HepG2 (cell line): ENCODE measurements at regions not wholly inside any gene's neighbourhood (a gene's known extent, or its start where the extent isn't known, plus 50 kb on each side); places are given as distances from the start of the nearest gene placed in this dataset.

Experiments
- CEBPG ChIP-seq: IDR thresholded peaks from 2 replicates; pipeline ENCODE4 v1.6.1; 2016
- FOXJ3 ChIP-seq: sonication (generic); formaldehyde crosslinking; IDR thresholded peaks from 2 replicates; pipeline ENCODE4 v1.4.0; 2020; ENCODE audit warnings: missing genetic modification reagents, mild to moderate bottlenecking, borderline replicate concordance
- FOXK2 ChIP-seq: fragments of 450-650 bp; IDR thresholded peaks from 2 replicates; pipeline ENCODE4 v1.6.1; 2016
- NFIB ChIP-seq: sonication (generic); formaldehyde crosslinking; IDR thresholded peaks from 2 replicates; pipeline ENCODE4 v1.9.0; 2021; ENCODE audit warnings: missing genetic modification reagents, mild to moderate bottlenecking, borderline replicate concordance
- POLR2AphosphoS2 ChIP-seq: IDR thresholded peaks from 2 replicates; pipeline ENCODE4 v1.6.1; 2011; ENCODE audit warnings: low read depth, low read length, improper control_type of control experiment
- SMYD3 ChIP-seq: sonication (generic); formaldehyde crosslinking; IDR thresholded peaks from 2 replicates; pipeline ENCODE4 v1.8.1; 2023; ENCODE audit warnings: mild to moderate bottlenecking, missing genetic modification reagents
- SNAI1 ChIP-seq: sonication (generic); formaldehyde crosslinking; IDR thresholded peaks from 2 replicates; pipeline ENCODE4 v1.5.0; 2020; ENCODE audit warnings: mild to moderate bottlenecking, missing genetic modification reagents, borderline replicate concordance
- TAF15 ChIP-seq: fragments of 200-400 bp; formaldehyde crosslinking; IDR thresholded peaks from one replicate; pipeline ENCODE4 v1.6.1; 2018; ENCODE audit warnings: mild to moderate bottlenecking, low read depth, low read length; ENCODE audit not compliant: poor library complexity, severe bottlenecking
- TCF7 ChIP-seq: sonication (generic); IDR thresholded peaks from 2 replicates; pipeline ENCODE4 v1.6.1; 2016; ENCODE audit warnings: antibody characterized with exemption, low read depth
- TEAD3 ChIP-seq: optimal IDR thresholded peaks from 2 replicates; pipeline ENCODE3; 2016; ENCODE audit warnings: borderline replicate concordance
- ZBTB26 ChIP-seq: IDR thresholded peaks from 2 replicates; pipeline ENCODE4 v1.6.1; 2016; ENCODE audit warnings: missing compliant biosample characterization, missing genetic modification reagents, borderline replicate concordance
- ZFP1 ChIP-seq: IDR thresholded peaks from 2 replicates; pipeline ENCODE4 v1.6.1; 2016
- ZNF143 ChIP-seq: sonication (generic); formaldehyde crosslinking; IDR thresholded peaks from 2 replicates; pipeline ENCODE4 v1.4.0; 2020; ENCODE audit warnings: missing genetic modification reagents
- ZNF281 ChIP-seq: sonication (generic); formaldehyde crosslinking; IDR thresholded peaks from 2 replicates; pipeline ENCODE4 v1.4.0; 2020; ENCODE audit warnings: missing genetic modification reagents, borderline replicate concordance
- ZNF451 ChIP-seq: sonication (generic); formaldehyde crosslinking; IDR thresholded peaks from 2 replicates; pipeline ENCODE4 v1.5.0; 2020; ENCODE audit warnings: mild to moderate bottlenecking, missing genetic modification reagents
- ZNF562 ChIP-seq: sonication (generic); formaldehyde crosslinking; IDR thresholded peaks from 2 replicates; pipeline ENCODE4 v1.8.0; 2022; ENCODE audit warnings: missing genetic modification reagents, borderline replicate concordance
- ZNF597 ChIP-seq: sonication (generic); formaldehyde crosslinking; IDR thresholded peaks from 2 replicates; pipeline ENCODE4 v1.5.0; 2020; ENCODE audit warnings: missing genetic modification reagents
- ZNF850 ChIP-seq: sonication (generic); formaldehyde crosslinking; conservative IDR thresholded peaks from 2 replicates; pipeline ENCODE4 v1.9.0; 2021; ENCODE audit warnings: mild to moderate bottlenecking, missing genetic modification reagents
- TF ChIP-seq, protein P1 (sequence below): sonication (generic); formaldehyde crosslinking; IDR thresholded peaks from 2 replicates; pipeline ENCODE4; 2020; ENCODE audit warnings: missing genetic modification reagents, mild to moderate bottlenecking, borderline replicate concordance
- TF ChIP-seq, protein P2 (sequence below): sonication (generic); formaldehyde crosslinking; IDR thresholded peaks from 2 replicates; pipeline ENCODE4 v1.8.1; 2023; ENCODE audit warnings: mild to moderate bottlenecking, missing genetic modification reagents

GRCh38 chr7:434891-435629 is 84.6 kb downstream of the PDGFA start (continued):
- TF ChIP-seq, protein P1, sequence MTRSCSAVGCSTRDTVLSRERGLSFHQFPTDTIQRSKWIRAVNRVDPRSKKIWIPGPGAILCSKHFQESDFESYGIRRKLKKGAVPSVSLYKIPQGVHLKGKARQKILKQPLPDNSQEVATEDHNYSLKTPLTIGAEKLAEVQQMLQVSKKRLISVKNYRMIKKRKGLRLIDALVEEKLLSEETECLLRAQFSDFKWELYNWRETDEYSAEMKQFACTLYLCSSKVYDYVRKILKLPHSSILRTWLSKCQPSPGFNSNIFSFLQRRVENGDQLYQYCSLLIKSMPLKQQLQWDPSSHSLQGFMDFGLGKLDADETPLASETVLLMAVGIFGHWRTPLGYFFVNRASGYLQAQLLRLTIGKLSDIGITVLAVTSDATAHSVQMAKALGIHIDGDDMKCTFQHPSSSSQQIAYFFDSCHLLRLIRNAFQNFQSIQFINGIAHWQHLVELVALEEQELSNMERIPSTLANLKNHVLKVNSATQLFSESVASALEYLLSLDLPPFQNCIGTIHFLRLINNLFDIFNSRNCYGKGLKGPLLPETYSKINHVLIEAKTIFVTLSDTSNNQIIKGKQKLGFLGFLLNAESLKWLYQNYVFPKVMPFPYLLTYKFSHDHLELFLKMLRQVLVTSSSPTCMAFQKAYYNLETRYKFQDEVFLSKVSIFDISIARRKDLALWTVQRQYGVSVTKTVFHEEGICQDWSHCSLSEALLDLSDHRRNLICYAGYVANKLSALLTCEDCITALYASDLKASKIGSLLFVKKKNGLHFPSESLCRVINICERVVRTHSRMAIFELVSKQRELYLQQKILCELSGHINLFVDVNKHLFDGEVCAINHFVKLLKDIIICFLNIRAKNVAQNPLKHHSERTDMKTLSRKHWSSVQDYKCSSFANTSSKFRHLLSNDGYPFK (CRISPR knock-in tag) = no peak
- TF ChIP-seq POLR2AphosphoS2 (no peak), ZNF850 (CRISPR knock-in tag) (no peak), TAF15 (no peak), ZNF562 (no peak), FOXK2 (no peak), ZNF451 (CRISPR knock-in tag) (no peak), FOXJ3 (CRISPR knock-in tag) (no peak), ZNF281 (CRISPR knock-in tag) (peak; percentile 58; the same call in 1 of the 2 replicates), NFIB (CRISPR knock-in tag) (no peak), TEAD3 (CRISPR knock-in tag) (peak; percentile 90), ZBTB26 (CRISPR knock-in tag) (no peak), CEBPG (CRISPR knock-in tag) (peak; percentile 82), ZNF597 (CRISPR knock-in tag) (no peak), ZFP1 (CRISPR knock-in tag) (no peak), SNAI1 (CRISPR knock-in tag) (no peak), ZNF143 (no peak), TCF7 (no peak), SMYD3 (CRISPR knock-in tag) (0 out of 2 replicates have a peak, but pooled peaks have one; percentile 28)
- TF ChIP-seq, protein P2, sequence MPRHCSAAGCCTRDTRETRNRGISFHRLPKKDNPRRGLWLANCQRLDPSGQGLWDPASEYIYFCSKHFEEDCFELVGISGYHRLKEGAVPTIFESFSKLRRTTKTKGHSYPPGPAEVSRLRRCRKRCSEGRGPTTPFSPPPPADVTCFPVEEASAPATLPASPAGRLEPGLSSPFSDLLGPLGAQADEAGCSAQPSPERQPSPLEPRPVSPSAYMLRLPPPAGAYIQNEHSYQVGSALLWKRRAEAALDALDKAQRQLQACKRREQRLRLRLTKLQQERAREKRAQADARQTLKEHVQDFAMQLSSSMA (CRISPR knock-in tag) = 0 out of 2 replicates have a peak, but pooled peaks have one; percentile 13
